ENCODE measurements at regions not wholly inside any gene's neighbourhood (a gene's known extent, or its start where the extent isn't known, plus 50 kb on each side); places are given as distances from the start of the nearest gene placed in this dataset.

DNA sequence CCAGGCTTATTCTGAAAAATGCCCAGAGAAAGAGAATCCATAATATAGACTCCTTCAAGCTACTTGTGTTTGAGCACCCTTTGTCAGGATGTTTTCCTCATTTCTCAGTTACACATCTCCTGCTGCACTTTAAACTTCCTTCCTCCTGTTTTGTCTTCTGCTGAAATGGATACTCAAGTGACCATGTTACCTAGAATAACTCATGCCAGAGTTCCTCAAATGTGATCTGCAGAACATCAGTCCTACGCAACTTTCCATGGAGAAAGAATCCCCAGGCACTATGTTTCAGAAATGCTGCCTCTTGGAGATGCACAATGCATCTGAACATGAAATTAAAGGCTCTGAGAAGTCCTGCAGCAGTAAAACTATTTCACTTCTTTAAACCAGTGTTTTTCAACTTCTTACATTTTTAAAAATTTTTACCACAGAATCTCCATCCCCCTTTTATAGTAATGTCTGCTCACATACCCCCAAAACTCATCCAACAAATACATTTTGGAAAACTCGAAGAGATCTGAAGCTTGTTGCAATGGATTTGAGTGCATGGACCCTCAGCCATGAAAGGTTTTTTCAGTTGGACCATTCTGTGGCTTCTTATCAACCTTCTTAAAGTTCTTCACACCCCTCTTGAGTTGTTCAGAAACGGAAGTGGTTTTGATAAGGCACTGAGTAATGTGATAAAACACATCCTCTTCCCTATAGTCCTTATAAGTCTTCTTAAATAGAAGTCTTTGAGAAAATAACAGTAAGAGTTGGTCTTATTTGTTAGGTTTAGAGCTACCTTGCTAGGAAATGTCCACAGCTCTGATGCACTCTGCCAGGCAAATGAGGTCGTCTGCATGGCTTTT, 84.5 kb upstream of the KCNA1 start:
- H3K4me1 ChIP-seq (ENCODE audit: insufficient read depth, low read length), result no peaks in the 10 kb centered on the region
- no peak for DNase-seq
- H3K9ac ChIP-seq (ENCODE audit: extremely low read depth, insufficient read length, low read length), result no peak overlapping the region
- H3K18ac ChIP-seq (ENCODE audit: insufficient read length, low read depth, low read length), result no peak overlapping the region
- no peak overlapping the region for H2AFZ ChIP-seq (ENCODE audit: low read length)
- H3K23me2 ChIP-seq (ENCODE audit: insufficient read length, low read depth, low read length, poor library complexity, severe bottlenecking), result no peaks in the 10 kb centered on the region
- H3K79me1 ChIP-seq (ENCODE audit: insufficient read depth, low read depth, low read length, poor library complexity, severe bottlenecking), result no peaks in the 10 kb centered on the region
- no peak overlapping the region for H2BK20ac ChIP-seq (ENCODE audit: low read depth, low read length, poor library complexity, severe bottlenecking)
- no peak overlapping the region for H3T11ph ChIP-seq (ENCODE audit: low read length)
- H4K20me1 ChIP-seq (ENCODE audit: control insufficient read depth, insufficient read depth, insufficient read length), result no peaks in the 10 kb centered on the region
- H3K27me3 Mint-ChIP-seq (ENCODE audit: low read depth), result peaks cover 15% of the 10 kb centered on the region
- no peak overlapping the region for H4K91ac ChIP-seq (ENCODE audit: insufficient read length, low read depth, low read length)
- H2BK5ac ChIP-seq (ENCODE audit: insufficient read length, low read length), result no peak overlapping the region
- H3K9me3 ChIP-seq (ENCODE audit: control insufficient read depth, low read depth, low read length), result no peaks in the 10 kb centered on the region
- H2BK120ac ChIP-seq (ENCODE audit: low read depth, low read length, poor library complexity, severe bottlenecking), result no peak overlapping the region
- H3K4me1 Mint-ChIP-seq, result peaks cover 10 to 12% of the 10 kb centered on the region in 2 experiments; a peak in 3 of 4 replicates
- H2BK12ac ChIP-seq (ENCODE audit: insufficient read length, low read depth, low read length), result no peak overlapping the region
- H2AK5ac ChIP-seq (ENCODE audit: insufficient read length, low read length), result no peak overlapping the region
- H3K27me3 ChIP-seq (ENCODE audit: insufficient read depth, low read length), result no peaks in the 10 kb centered on the region
- no peak overlapping the region for H4K5ac ChIP-seq (ENCODE audit: insufficient read length, low read depth, low read length)
- no CpG with 5 or more reads among the region's 4 CpGs for WGBS (ENCODE audit: extremely low coverage, insufficient read length, low lambda C conversion rate)
- no peak overlapping the region for H4K8ac ChIP-seq (replicated peaks; ENCODE audit: insufficient read length, low read depth, low read length)
- no peak overlapping the region for H3K23ac ChIP-seq (ENCODE audit: insufficient read length, low read depth, low read length)
- no peak overlapping the region for H3K14ac ChIP-seq (ENCODE audit: insufficient read depth, low read length)
- no peaks in the 10 kb centered on the region for H3K79me2 ChIP-seq (ENCODE audit: insufficient read depth, low read length)
- TF ChIP-seq, protein P1, sequence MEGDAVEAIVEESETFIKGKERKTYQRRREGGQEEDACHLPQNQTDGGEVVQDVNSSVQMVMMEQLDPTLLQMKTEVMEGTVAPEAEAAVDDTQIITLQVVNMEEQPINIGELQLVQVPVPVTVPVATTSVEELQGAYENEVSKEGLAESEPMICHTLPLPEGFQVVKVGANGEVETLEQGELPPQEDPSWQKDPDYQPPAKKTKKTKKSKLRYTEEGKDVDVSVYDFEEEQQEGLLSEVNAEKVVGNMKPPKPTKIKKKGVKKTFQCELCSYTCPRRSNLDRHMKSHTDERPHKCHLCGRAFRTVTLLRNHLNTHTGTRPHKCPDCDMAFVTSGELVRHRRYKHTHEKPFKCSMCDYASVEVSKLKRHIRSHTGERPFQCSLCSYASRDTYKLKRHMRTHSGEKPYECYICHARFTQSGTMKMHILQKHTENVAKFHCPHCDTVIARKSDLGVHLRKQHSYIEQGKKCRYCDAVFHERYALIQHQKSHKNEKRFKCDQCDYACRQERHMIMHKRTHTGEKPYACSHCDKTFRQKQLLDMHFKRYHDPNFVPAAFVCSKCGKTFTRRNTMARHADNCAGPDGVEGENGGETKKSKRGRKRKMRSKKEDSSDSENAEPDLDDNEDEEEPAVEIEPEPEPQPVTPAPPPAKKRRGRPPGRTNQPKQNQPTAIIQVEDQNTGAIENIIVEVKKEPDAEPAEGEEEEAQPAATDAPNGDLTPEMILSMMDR (conservative IDR thresholded peaks at IDR 0.05), result no peak
- H3K4me2 ChIP-seq (ENCODE audit: insufficient read depth, insufficient read length, low read length), result no peak overlapping the region
- no peaks in the 10 kb centered on the region for H3K9me3 Mint-ChIP-seq
- no peak overlapping the region for H2BK15ac ChIP-seq (ENCODE audit: low read depth, low read length)
- no peaks in the 10 kb centered on the region for H3K36me3 Mint-ChIP-seq (ENCODE audit: insufficient read depth in 1 of 3, low read depth in 3 of 3)
- H3K4ac ChIP-seq (ENCODE audit: low read depth, low read length), result no peak overlapping the region
- H3K27ac ChIP-seq (ENCODE audit: insufficient read length, low read depth, low read length), result no peak overlapping the region
- no peak overlapping the region for H3K27ac Mint-ChIP-seq
- no peak overlapping the region for H3K56ac ChIP-seq (ENCODE audit: insufficient read length, low read depth, low read length)
- H3K4me3 Mint-ChIP-seq, result no peak overlapping the region
